NT2/D1 (cell line): ENCODE measurements at regions not wholly inside any gene's neighbourhood (a gene's known extent, or its start where the extent isn't known, plus 50 kb on each side); places are given as distances from the start of the nearest gene placed in this dataset.

Experiments used
- SUZ12 ChIP-seq: IDR thresholded peaks from 2 replicates; pipeline ENCODE4 v1.6.1; 2011; ENCODE audit not compliant: insufficient read length, insufficient read depth; ENCODE audit errors: extremely low read depth
- YY1 ChIP-seq: IDR thresholded peaks from 2 replicates; pipeline ENCODE4 v1.6.1; 2011; ENCODE audit not compliant: insufficient read length, insufficient read depth
- ZNF274 ChIP-seq: IDR thresholded peaks from 2 replicates; pipeline ENCODE4 v1.6.1; 2011; ENCODE audit warnings: mild to moderate bottlenecking, low read depth, low read length

DNA sequence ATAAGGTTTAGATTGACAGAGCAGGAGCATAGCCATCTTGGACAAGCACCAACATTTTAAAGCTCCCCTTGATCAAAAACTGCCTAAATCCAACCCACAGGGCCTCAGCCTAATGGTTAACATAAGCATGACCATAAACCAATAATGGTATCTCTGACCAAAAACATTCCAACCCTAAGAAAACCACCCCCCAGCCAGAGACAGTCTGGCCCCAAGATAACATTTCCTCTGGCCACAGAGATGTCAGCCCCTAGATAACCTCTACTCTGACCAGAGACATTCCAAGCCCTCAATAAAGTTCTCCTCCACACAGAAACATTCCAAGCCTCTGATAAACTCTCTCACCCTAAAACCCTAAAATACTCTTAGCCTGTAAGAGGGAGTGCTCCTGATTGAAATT is 164.4 kb downstream of the DDX3Y start:
- TF ChIP-seq YY1 (no peak), SUZ12 (no peak), ZNF274 (no peak)
